ENCODE measurements at regions not wholly inside any gene's neighbourhood (a gene's known extent, or its start where the extent isn't known, plus 50 kb on each side); places are given as distances from the start of the nearest gene placed in this dataset.

- Histone ChIP-seq H3K36me3 (ENCODE audit: control insufficient read depth, insufficient read depth, low read length) (no peaks in the 10 kb centered on the region), H3K27me3 (replicated peaks; ENCODE audit: control insufficient read depth, insufficient read depth, low read length) (no peaks in the 10 kb centered on the region), H3K4me3 (replicated peaks; ENCODE audit: low read depth, low read length) (peak overlapping the region; percentile 42)
- no peak for TF ChIP-seq CTCF (IDR thresholded peaks at IDR 0.05; ENCODE audit: insufficient read depth, low read length, poor library complexity, severe bottlenecking)
- DNase-seq (ENCODE audit: extremely low read depth, insufficient read length) = peak; percentile 86
Observed at GRCh38 chr3:56917361-56918110, 115.8 kb upstream of the ARHGEF3 start.

- Histone ChIP-seq H3K4me3 (replicated peaks; ENCODE audit: low read depth, low read length) (peak overlapping the region; percentile 61), H3K36me3 (ENCODE audit: control insufficient read depth, insufficient read depth, low read length) (no peaks in the 10 kb centered on the region), H3K27me3 (replicated peaks; ENCODE audit: control insufficient read depth, insufficient read depth, low read length) (no peaks in the 10 kb centered on the region)
- DNase-seq (ENCODE audit: extremely low read depth, insufficient read length) = peak; percentile 33
- TF ChIP-seq CTCF (IDR thresholded peaks at IDR 0.05; ENCODE audit: insufficient read depth, low read length, poor library complexity, severe bottlenecking) = no peak
Observed at GRCh38 chr3:56916716-56917360, 115.1 kb upstream of the ARHGEF3 start.

- peak; percentile 72 for DNase-seq (ENCODE audit: extremely low read depth, insufficient read length)
- H3K27me3 ChIP-seq (replicated peaks; ENCODE audit: control insufficient read depth, insufficient read depth, low read length) = no peaks in the 10 kb centered on the region
- H3K4me3 ChIP-seq (replicated peaks; ENCODE audit: low read depth, low read length) = peak overlapping the region; percentile 61
- TF ChIP-seq CTCF (IDR thresholded peaks at IDR 0.05; ENCODE audit: insufficient read depth, low read length, poor library complexity, severe bottlenecking) = no peak
- no peaks in the 10 kb centered on the region for H3K36me3 ChIP-seq (ENCODE audit: control insufficient read depth, insufficient read depth, low read length)
Observed at GRCh38 chr3:56915966-56916586, 114.3 kb upstream of the ARHGEF3 start.

GRCh38 chr3:56914646-56915045 lies 112.9 kb upstream of the ARHGEF3 start:
- H3K27me3 ChIP-seq (replicated peaks; ENCODE audit: control insufficient read depth, insufficient read depth, low read length) = no peaks in the 10 kb centered on the region
- H3K4me3 ChIP-seq (replicated peaks; ENCODE audit: low read depth, low read length) = no peak overlapping the region
- DNase-seq (ENCODE audit: extremely low read depth, insufficient read length) = no peak
- no peaks in the 10 kb centered on the region for H3K36me3 ChIP-seq (ENCODE audit: control insufficient read depth, insufficient read depth, low read length)
- no peak for TF ChIP-seq CTCF (IDR thresholded peaks at IDR 0.05; ENCODE audit: insufficient read depth, low read length, poor library complexity, severe bottlenecking)

- Histone ChIP-seq H3K4me3 (replicated peaks; ENCODE audit: low read depth, low read length) (no peak overlapping the region), H3K27me3 (replicated peaks; ENCODE audit: control insufficient read depth, insufficient read depth, low read length) (no peaks in the 10 kb centered on the region), H3K36me3 (ENCODE audit: control insufficient read depth, insufficient read depth, low read length) (no peaks in the 10 kb centered on the region)
- no peak for DNase-seq (ENCODE audit: extremely low read depth, insufficient read length)
- TF ChIP-seq CTCF (IDR thresholded peaks at IDR 0.05; ENCODE audit: insufficient read depth, low read length, poor library complexity, severe bottlenecking) = no peak
Observed at GRCh38 chr3:56911363-56911762, 109.6 kb upstream of the ARHGEF3 start.
